Nephron (organoid): ENCODE measurements at regions not wholly inside any gene's neighbourhood (a gene's known extent, or its start where the extent isn't known, plus 50 kb on each side); places are given as distances from the start of the nearest gene placed in this dataset.
"Not testable (repeated sequence)": the region's sequence is repeated elsewhere in the genome, so short reads cannot be mapped to it uniquely, and the experiment has no call there.

ENCODE experiments used
- H3K27ac Mint-ChIP-seq, 3 experiments: 2 replicates each; pipeline ENCODE4 v1.8.0; 2020; ENCODE audit warnings: mixed read lengths in 3 of 3, mild to moderate bottlenecking in 2 of 3, moderate library complexity in 1 of 3
- H3K27me3 Mint-ChIP-seq: 2 replicates; pipeline ENCODE4 v1.8.0; 2021; ENCODE audit warnings: low read depth, mild to moderate bottlenecking, moderate library complexity, mixed read lengths
- H3K36me3 Mint-ChIP-seq: 2 replicates; pipeline ENCODE4 v1.8.0; 2020; ENCODE audit warnings: low read depth, mixed read lengths
- H3K4me1 Mint-ChIP-seq: 2 replicates; pipeline ENCODE4 v1.8.0; 2020; ENCODE audit warnings: mixed read lengths
- H3K4me3 Mint-ChIP-seq, 3 experiments: 2 replicates each; pipeline ENCODE4 v1.8.0; 2020; ENCODE audit warnings: mild to moderate bottlenecking in 3 of 3, mixed read lengths in 3 of 3, moderate library complexity in 2 of 3
- H3K9me3 Mint-ChIP-seq: 2 replicates; pipeline ENCODE4 v1.8.0; 2020; ENCODE audit warnings: mixed read lengths
- TF ChIP-seq, protein P1 (sequence below), 3 experiments: fragments of 200-600 bp; sonication (generic); IDR thresholded peaks; one replicate each; pipeline ENCODE4 v1.5.0; 2021; ENCODE audit warnings: antibody characterized with exemption in 3 of 3; ENCODE audit not compliant: unreplicated experiment in 3 of 3

DNA sequence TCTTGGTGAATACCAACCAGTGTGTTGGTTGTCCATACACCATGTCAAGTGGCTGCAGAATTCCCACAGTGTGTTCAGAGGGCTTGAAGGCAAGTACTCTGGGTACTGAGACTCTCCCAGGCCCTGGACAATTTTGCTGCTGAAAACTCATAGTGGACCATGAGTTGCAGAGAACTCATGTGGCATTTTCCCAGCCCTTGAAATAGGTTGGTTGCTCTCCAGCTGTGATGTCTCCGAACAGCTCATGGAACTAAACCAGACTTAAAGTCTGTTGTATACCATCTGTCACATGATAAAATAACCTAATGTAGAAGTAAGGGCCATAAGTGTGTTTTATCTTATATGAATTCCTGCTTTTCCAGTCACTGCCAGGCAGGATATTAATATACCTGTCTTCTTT, 67.8 kb downstream of the RGS2 start:
- no peaks in the 10 kb centered on the region for H3K9me3 Mint-ChIP-seq

GRCh38 chr1:192877283-192877886, 68.5 kb downstream of the RGS2 start:
- peak overlapping the region in 2 of 3 experiments; percentile 52 to 81 for H3K27ac Mint-ChIP-seq
- peaks cover 30% of the 10 kb centered on the region for H3K4me1 Mint-ChIP-seq
- no peak overlapping the region for H3K4me3 Mint-ChIP-seq

More for the DNA sequence above, 67.8 kb downstream of the RGS2 start:
- TF ChIP-seq, protein P1, sequence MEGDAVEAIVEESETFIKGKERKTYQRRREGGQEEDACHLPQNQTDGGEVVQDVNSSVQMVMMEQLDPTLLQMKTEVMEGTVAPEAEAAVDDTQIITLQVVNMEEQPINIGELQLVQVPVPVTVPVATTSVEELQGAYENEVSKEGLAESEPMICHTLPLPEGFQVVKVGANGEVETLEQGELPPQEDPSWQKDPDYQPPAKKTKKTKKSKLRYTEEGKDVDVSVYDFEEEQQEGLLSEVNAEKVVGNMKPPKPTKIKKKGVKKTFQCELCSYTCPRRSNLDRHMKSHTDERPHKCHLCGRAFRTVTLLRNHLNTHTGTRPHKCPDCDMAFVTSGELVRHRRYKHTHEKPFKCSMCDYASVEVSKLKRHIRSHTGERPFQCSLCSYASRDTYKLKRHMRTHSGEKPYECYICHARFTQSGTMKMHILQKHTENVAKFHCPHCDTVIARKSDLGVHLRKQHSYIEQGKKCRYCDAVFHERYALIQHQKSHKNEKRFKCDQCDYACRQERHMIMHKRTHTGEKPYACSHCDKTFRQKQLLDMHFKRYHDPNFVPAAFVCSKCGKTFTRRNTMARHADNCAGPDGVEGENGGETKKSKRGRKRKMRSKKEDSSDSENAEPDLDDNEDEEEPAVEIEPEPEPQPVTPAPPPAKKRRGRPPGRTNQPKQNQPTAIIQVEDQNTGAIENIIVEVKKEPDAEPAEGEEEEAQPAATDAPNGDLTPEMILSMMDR (IDR thresholded peaks at IDR 0.05; ENCODE audit: unreplicated experiment in 3 of 3) = no peak
- Mint-ChIP-seq H3K27me3 (no peaks in the 10 kb centered on the region), H3K4me3 (no peak overlapping the region), H3K36me3 (no peaks in the 10 kb centered on the region), H3K4me1 (peaks cover 30% of the 10 kb centered on the region), H3K27ac (peak overlapping the region in 1 of 3 experiments; percentile 81)

DNA sequence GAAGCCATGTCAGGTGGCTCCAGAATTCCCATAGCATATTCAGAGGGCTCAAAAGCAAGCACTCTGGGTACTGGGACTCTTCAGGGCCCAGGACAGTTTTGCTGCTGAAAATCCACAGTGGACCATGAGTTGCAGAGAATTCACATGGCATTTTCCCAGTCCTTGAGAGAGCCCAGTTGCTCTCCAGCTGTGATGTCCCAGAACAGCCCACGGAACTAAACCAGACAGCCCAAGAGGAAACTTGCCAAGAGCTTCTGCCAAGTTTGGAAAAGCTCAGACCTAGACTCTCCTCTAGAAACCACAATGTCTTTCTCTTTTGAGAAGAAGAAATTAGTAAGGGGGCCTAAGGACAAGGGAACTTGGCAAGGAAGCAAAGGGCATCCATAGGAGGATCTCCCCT, 69.4 kb downstream of the RGS2 start:
- TF ChIP-seq, protein P1 (IDR thresholded peaks at IDR 0.05; ENCODE audit: unreplicated experiment in 3 of 3) = no peak
- Mint-ChIP-seq H3K4me1 (peaks cover 30% of the 10 kb centered on the region), H3K9me3 (no peaks in the 10 kb centered on the region), H3K27me3 (peaks cover 3% of the 10 kb centered on the region), H3K27ac (peak overlapping the region in 2 of 3 experiments; percentile 81 to 85), H3K36me3 (no peaks in the 10 kb centered on the region), H3K4me3 (no peak overlapping the region)

More at GRCh38 chr1:192877283-192877886, 68.5 kb downstream of the RGS2 start:
- no peaks in the 10 kb centered on the region for H3K36me3 Mint-ChIP-seq
- H3K9me3 Mint-ChIP-seq = no peaks in the 10 kb centered on the region
- TF ChIP-seq, protein P1 (IDR thresholded peaks at IDR 0.05; ENCODE audit: unreplicated experiment in 3 of 3) = no peak
- no peaks in the 10 kb centered on the region for H3K27me3 Mint-ChIP-seq

DNA sequence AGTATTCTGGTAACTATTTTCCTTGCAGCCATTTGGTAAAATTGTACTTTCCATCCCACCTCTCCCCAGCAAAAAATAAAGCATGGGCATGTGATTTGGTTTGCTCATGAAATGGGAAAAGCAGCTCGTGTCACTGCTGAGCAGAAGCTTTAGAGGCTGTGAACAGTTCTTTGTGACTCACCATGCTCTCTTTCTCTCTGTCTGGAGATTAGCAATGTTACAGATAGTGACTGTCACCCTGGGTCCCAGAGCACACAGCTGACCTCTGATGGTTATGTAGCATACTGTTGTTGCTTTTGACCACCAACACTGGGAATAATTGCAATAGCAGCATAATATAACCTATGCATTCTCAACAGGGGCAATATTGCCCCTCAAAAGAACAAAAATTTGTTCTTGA, 70.6 kb downstream of the RGS2 start:
- peaks cover 40% of the 10 kb centered on the region for H3K4me1 Mint-ChIP-seq
- no peaks in the 10 kb centered on the region for H3K36me3 Mint-ChIP-seq
- H3K27me3 Mint-ChIP-seq = peaks cover 3% of the 10 kb centered on the region
- H3K4me3 Mint-ChIP-seq = no peak overlapping the region
- no peak overlapping the region for H3K27ac Mint-ChIP-seq
- TF ChIP-seq, protein P1 (IDR thresholded peaks at IDR 0.05; ENCODE audit: unreplicated experiment in 3 of 3) = no peak
- H3K9me3 Mint-ChIP-seq = no peaks in the 10 kb centered on the region

DNA sequence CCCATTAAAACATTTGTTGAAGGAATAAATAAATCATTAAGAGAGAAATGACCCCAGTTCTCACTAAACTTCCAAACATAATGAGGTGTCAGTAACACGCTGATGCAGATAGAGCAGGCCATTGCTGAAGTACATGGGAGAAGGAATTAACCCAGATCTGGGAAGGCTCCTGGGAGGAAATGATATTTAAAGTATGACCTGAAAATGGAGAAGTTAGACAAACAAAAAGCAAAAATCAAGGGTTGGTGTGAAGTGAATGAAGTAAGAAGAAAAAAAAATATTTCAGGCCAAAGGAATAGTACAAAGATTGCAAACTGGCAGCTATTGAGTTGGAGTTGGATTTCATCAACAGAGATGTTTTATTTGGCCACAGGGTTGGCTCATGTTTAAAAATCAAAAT, 71.4 kb downstream of the RGS2 start:
- peaks cover 47% of the 10 kb centered on the region for H3K4me1 Mint-ChIP-seq
- H3K27me3 Mint-ChIP-seq = peaks cover 3% of the 10 kb centered on the region
- no peak overlapping the region for H3K4me3 Mint-ChIP-seq
- TF ChIP-seq, protein P1 (IDR thresholded peaks at IDR 0.05; ENCODE audit: unreplicated experiment in 3 of 3) = no peak
- H3K9me3 Mint-ChIP-seq = no peaks in the 10 kb centered on the region
- H3K36me3 Mint-ChIP-seq = no peaks in the 10 kb centered on the region
- no peak overlapping the region for H3K27ac Mint-ChIP-seq

- TF ChIP-seq, protein P1 (IDR thresholded peaks at IDR 0.05; ENCODE audit: unreplicated experiment in 3 of 3) = no peak
- H3K27ac Mint-ChIP-seq = peak overlapping the region; percentile 29 to 47 (median 46)
- H3K27me3 Mint-ChIP-seq = peaks cover 3% of the 10 kb centered on the region
- no peak overlapping the region for H3K4me3 Mint-ChIP-seq
- H3K9me3 Mint-ChIP-seq = no peaks in the 10 kb centered on the region
- H3K36me3 Mint-ChIP-seq = no peaks in the 10 kb centered on the region
- peaks cover 25% of the 10 kb centered on the region for H3K4me1 Mint-ChIP-seq
Measured at GRCh38 chr1:192884241-192884640, 75.4 kb downstream of the RGS2 start.

DNA sequence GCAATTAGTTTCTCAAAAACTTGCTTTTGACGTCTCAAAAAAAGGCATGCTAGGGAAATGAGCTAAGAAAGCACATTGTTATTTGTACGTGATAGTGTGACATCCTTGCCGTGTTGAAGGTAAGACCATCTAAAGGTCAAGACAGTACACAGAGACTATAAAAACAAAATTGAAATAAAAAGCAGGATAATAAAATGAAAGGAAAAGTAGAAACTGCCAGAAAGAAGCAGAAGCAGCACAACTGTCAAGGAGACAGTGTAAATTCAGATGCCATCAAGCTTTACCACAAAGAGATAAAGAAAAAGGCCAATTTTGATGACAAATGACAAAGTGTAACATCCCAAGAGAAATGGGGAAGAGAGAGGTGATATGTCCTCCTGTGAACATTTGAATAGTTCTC, 76.5 kb downstream of the RGS2 start:
- Mint-ChIP-seq H3K4me1 (peaks cover 20% of the 10 kb centered on the region), H3K27ac (peak overlapping the region in 1 of 3 experiments; percentile 46)
- H3K4me3 Mint-ChIP-seq, H3K27me3 Mint-ChIP-seq, H3K36me3 Mint-ChIP-seq, H3K9me3 Mint-ChIP-seq: not testable (repeated sequence)
